22Rv1 (cell line): ENCODE measurements at regions not wholly inside any gene's neighbourhood (a gene's known extent, or its start where the extent isn't known, plus 50 kb on each side); places are given as distances from the start of the nearest gene placed in this dataset.
"Not testable (repeated sequence)": the region's sequence is repeated elsewhere in the genome, so short reads cannot be mapped to it uniquely, and the experiment has no call there.

ENCODE experiments used
- H3K27ac ChIP-seq: fragments of 450-650 bp; 2 replicates; pipeline ENCODE4 v1.5.1; 2017
- CTCF ChIP-seq: fragments of 450-650 bp; IDR thresholded peaks from 2 replicates; pipeline ENCODE4 v1.5.1; 2017; ENCODE audit warnings: mild to moderate bottlenecking
- ZFX ChIP-seq: fragments of 450-650 bp; IDR thresholded peaks from 2 replicates; pipeline ENCODE4 v1.6.1; 2017; ENCODE audit warnings: antibody characterized with exemption, borderline replicate concordance

GRCh38 chr20:43328697-43329096 is 129.0 kb upstream of the SRSF6 start:
- no peak overlapping the region for H3K27ac ChIP-seq
- TF ChIP-seq ZFX (no peak), CTCF (no peak)

GRCh38 chr20:43327234-43327633 is 130.5 kb upstream of the SRSF6 start:
- not testable (repeated sequence) for H3K27ac ChIP-seq

GRCh38 chr20:43325926-43326325 is 131.8 kb upstream of the SRSF6 start:
- no peak overlapping the region for H3K27ac ChIP-seq
- no peak for TF ChIP-seq ZFX
- TF ChIP-seq CTCF, result no peak

- no peak overlapping the region for H3K27ac ChIP-seq
- TF ChIP-seq CTCF, result no peak
- no peak for TF ChIP-seq ZFX
These were observed 133.9 kb upstream of the PTPRT start for GRCh38 chr20:43323592-43323991.

GRCh38 chr20:43322851-43323250 is 133.1 kb upstream of the PTPRT start:
- H3K27ac ChIP-seq, result no peak overlapping the region
- TF ChIP-seq CTCF (no peak), ZFX (no peak)

GRCh38 chr20:43320536-43320935 is 130.8 kb upstream of the PTPRT start:
- TF ChIP-seq CTCF (no peak), ZFX (no peak)

GRCh38 chr20:43318755-43319297 is 129.1 kb upstream of the PTPRT start:
- no peak overlapping the region for H3K27ac ChIP-seq
- no peak for TF ChIP-seq CTCF
- no peak for TF ChIP-seq ZFX

More at GRCh38 chr20:43320536-43320935, 130.8 kb upstream of the PTPRT start:
- no peak overlapping the region for H3K27ac ChIP-seq

GRCh38 chr20:43316271-43316670 is 126.6 kb upstream of the PTPRT start:
- no peak overlapping the region for H3K27ac ChIP-seq
- TF ChIP-seq ZFX (no peak), CTCF (no peak)
